Activated CD4-positive, alpha-beta T cell treated with anti-CD3 and anti-CD28 coated beads for 36 hours (primary cell): ENCODE measurements at regions not wholly inside any gene's neighbourhood (a gene's known extent, or its start where the extent isn't known, plus 50 kb on each side); places are given as distances from the start of the nearest gene placed in this dataset.

Source experiments
- ATAC-seq: fragments of 200-7000 bp; cut with Tn5 transposase; one replicate; pipeline ENCODE4 v1.10.0; 2021; ENCODE audit warnings: mild to moderate bottlenecking, moderate library complexity
- CTCF ChIA-PET: fragments of 350-600 bp; sonication (Branson Sonifier 250); formaldehyde crosslinking; loops from one replicate; lab custom pipeline; 2021; ENCODE audit warnings: antibody characterized with exemption; lab: Charles Lee
- POLR2A ChIA-PET: fragments of 350-600 bp; sonication (Branson Sonifier 250); formaldehyde crosslinking; loops from one replicate; lab custom pipeline; 2021; ENCODE audit warnings: antibody characterized with exemption, inconsistent platforms; lab: Charles Lee
- DNase-seq: peaks from one replicate; pipeline ENCODE4 v3.0.0-alpha.2; 2020
- H3K27ac Mint-ChIP-seq: one replicate; pipeline ENCODE4 v1.8.0; 2021; ENCODE audit warnings: mixed read lengths
- H3K27me3 Mint-ChIP-seq: one replicate; pipeline ENCODE4 v1.8.0; 2021; ENCODE audit warnings: mixed read lengths
- H3K36me3 Mint-ChIP-seq: one replicate; pipeline ENCODE4 v1.8.0; 2021; ENCODE audit warnings: low read depth, mixed read lengths
- H3K4me1 Mint-ChIP-seq: one replicate; pipeline ENCODE4 v1.8.0; 2021; ENCODE audit warnings: mixed read lengths
- H3K4me3 Mint-ChIP-seq: one replicate; pipeline ENCODE4 v1.8.0; 2021; ENCODE audit warnings: mild to moderate bottlenecking, moderate library complexity, mixed read lengths
- H3K9me3 Mint-ChIP-seq: one replicate; pipeline ENCODE4 v1.8.0; 2021; ENCODE audit warnings: low read depth, mixed read lengths
- intact Hi-C, 2 experiments: fragments of 100-400 bp; cut with DNase I in 1 of 2; cut with micrococcal nuclease in 1 of 2; formaldehyde crosslinking; loops; one replicate each; pipeline versions ENCODE4 v1.14.2 to v1.15.1; 2022 to 2024; cut with DNase I, micrococcal nuclease

GRCh38 chr7:35356495-35356894, 102.6 kb upstream of the TBX20 start:
- ATAC-seq (no peak), DNase-seq (no peak)
- Mint-ChIP-seq H3K9me3 (no peaks in the 10 kb centered on the region), H3K4me1 (no peaks in the 10 kb centered on the region), H3K27me3 (peaks cover 8% of the 10 kb centered on the region), H3K4me3 (no peak overlapping the region), H3K36me3 (no peaks in the 10 kb centered on the region), H3K27ac (no peak overlapping the region)
- POLR2A ChIA-PET, result no interaction called here
- CTCF ChIA-PET, result no interaction called here
- intact Hi-C loops, result no loop called here

- Mint-ChIP-seq H3K9me3 (no peaks in the 10 kb centered on the region), H3K36me3 (no peaks in the 10 kb centered on the region), H3K27me3 (peaks cover 8% of the 10 kb centered on the region), H3K4me3 (no peak overlapping the region), H3K4me1 (no peaks in the 10 kb centered on the region), H3K27ac (no peak overlapping the region)
- intact Hi-C loops, result no loop called here
- POLR2A ChIA-PET, result no interaction called here
- DNase-seq (no peak), ATAC-seq (no peak)
- CTCF ChIA-PET, result no interaction called here
Observed at GRCh38 chr7:35355911-35356310, 102.0 kb upstream of the TBX20 start.

- intact Hi-C loops, result no loop called here
- no peaks in the 10 kb centered on the region for H3K9me3 Mint-ChIP-seq
- H3K4me3 Mint-ChIP-seq, result no peak overlapping the region
- H3K4me1 Mint-ChIP-seq, result no peaks in the 10 kb centered on the region
- H3K36me3 Mint-ChIP-seq, result no peaks in the 10 kb centered on the region
- peaks cover 8% of the 10 kb centered on the region for H3K27me3 Mint-ChIP-seq
- ChIA-PET POLR2A (no interaction called here), CTCF (no interaction called here)
- ATAC-seq (no peak), DNase-seq (no peak)
- no peak overlapping the region for H3K27ac Mint-ChIP-seq
Observed at GRCh38 chr7:35355199-35355598, 101.3 kb upstream of the TBX20 start.

- Mint-ChIP-seq H3K27me3 (peaks cover 8% of the 10 kb centered on the region), H3K4me1 (no peaks in the 10 kb centered on the region), H3K27ac (no peak overlapping the region), H3K36me3 (no peaks in the 10 kb centered on the region), H3K9me3 (no peaks in the 10 kb centered on the region), H3K4me3 (no peak overlapping the region)
- DNase-seq (no peak), ATAC-seq (no peak)
- POLR2A ChIA-PET, result no interaction called here
- CTCF ChIA-PET, result no interaction called here
- intact Hi-C loops, result no loop called here
Observed at GRCh38 chr7:35353481-35353880, 99.6 kb upstream of the TBX20 start.

- Mint-ChIP-seq H3K4me3 (no peak overlapping the region), H3K4me1 (no peaks in the 10 kb centered on the region), H3K27ac (no peak overlapping the region), H3K36me3 (no peaks in the 10 kb centered on the region), H3K9me3 (no peaks in the 10 kb centered on the region), H3K27me3 (peaks cover 5% of the 10 kb centered on the region)
- ATAC-seq (no peak), DNase-seq (no peak)
- intact Hi-C loops, result no loop called here
- ChIA-PET CTCF (no interaction called here), POLR2A (no interaction called here)
Observed at GRCh38 chr7:35351466-35351865, 97.6 kb upstream of the TBX20 start.

GRCh38 chr7:35348611-35349400, 94.9 kb upstream of the TBX20 start:
- no peak overlapping the region for H3K27ac Mint-ChIP-seq
- peaks cover 3% of the 10 kb centered on the region for H3K27me3 Mint-ChIP-seq
- H3K9me3 Mint-ChIP-seq, result no peaks in the 10 kb centered on the region
- H3K36me3 Mint-ChIP-seq, result no peaks in the 10 kb centered on the region
- DNase-seq (no peak), ATAC-seq (no peak)
- CTCF ChIA-PET, result interaction anchor here (0.9 kb wide), 1 partner anchor 172 kb away, joined by 4 read pairs; no protein-coding TSS in a partner anchor
- intact Hi-C loops, result no loop called here
- H3K4me3 Mint-ChIP-seq, result no peak overlapping the region
- POLR2A ChIA-PET, result no interaction called here
- no peaks in the 10 kb centered on the region for H3K4me1 Mint-ChIP-seq

GRCh38 chr7:35342786-35343185, 88.9 kb upstream of the TBX20 start:
- no peak overlapping the region for H3K27ac Mint-ChIP-seq
- no peak for ATAC-seq
- H3K4me3 Mint-ChIP-seq, result no peak overlapping the region
- H3K4me1 Mint-ChIP-seq, result no peaks in the 10 kb centered on the region
- no peak for DNase-seq
- POLR2A ChIA-PET, result no interaction called here
- H3K36me3 Mint-ChIP-seq, result no peaks in the 10 kb centered on the region
- peaks cover 9% of the 10 kb centered on the region for H3K27me3 Mint-ChIP-seq
- CTCF ChIA-PET, result no interaction called here
- intact Hi-C loops, result no loop called here
- no peaks in the 10 kb centered on the region for H3K9me3 Mint-ChIP-seq

- Mint-ChIP-seq H3K27me3 (peaks cover 12% of the 10 kb centered on the region), H3K4me1 (no peaks in the 10 kb centered on the region), H3K9me3 (no peaks in the 10 kb centered on the region), H3K4me3 (no peak overlapping the region), H3K27ac (no peak overlapping the region), H3K36me3 (no peaks in the 10 kb centered on the region)
- ATAC-seq (no peak), DNase-seq (no peak)
- POLR2A ChIA-PET, result interaction anchor here (0.6 kb wide), 1 partner anchor 203 kb away, joined by 3 read pairs; no protein-coding TSS in a partner anchor
- CTCF ChIA-PET, result interaction anchor here (0.7 kb wide), 1 partner anchor 180 kb away, joined by 4 read pairs; no protein-coding TSS in a partner anchor
- intact Hi-C loops, result no loop called here
Observed at GRCh38 chr7:35339811-35340210, 85.9 kb upstream of the TBX20 start.

GRCh38 chr7:35336444-35336843, 82.5 kb upstream of the TBX20 start:
- DNase-seq (no peak), ATAC-seq (no peak)
- Mint-ChIP-seq H3K4me1 (no peaks in the 10 kb centered on the region), H3K27me3 (peaks cover 9% of the 10 kb centered on the region), H3K36me3 (no peaks in the 10 kb centered on the region), H3K27ac (no peak overlapping the region), H3K9me3 (no peaks in the 10 kb centered on the region), H3K4me3 (no peak overlapping the region)
- ChIA-PET POLR2A (no interaction called here), CTCF (no interaction called here)
- intact Hi-C loops, result no loop called here

GRCh38 chr7:35334506-35334905, 80.6 kb upstream of the TBX20 start:
- CTCF ChIA-PET, result no interaction called here
- H3K4me3 Mint-ChIP-seq, result no peak overlapping the region
- no peaks in the 10 kb centered on the region for H3K36me3 Mint-ChIP-seq
- H3K9me3 Mint-ChIP-seq, result no peaks in the 10 kb centered on the region
- intact Hi-C loops, result no loop called here
- H3K27ac Mint-ChIP-seq, result no peak overlapping the region
- H3K4me1 Mint-ChIP-seq, result no peaks in the 10 kb centered on the region
- DNase-seq, result no peak
- no peak for ATAC-seq
- POLR2A ChIA-PET, result no interaction called here
- H3K27me3 Mint-ChIP-seq, result peaks cover 9% of the 10 kb centered on the region

- ATAC-seq (no peak), DNase-seq (no peak)
- ChIA-PET POLR2A (no interaction called here), CTCF (no interaction called here)
- intact Hi-C loops, result no loop called here
- Mint-ChIP-seq H3K27ac (no peak overlapping the region), H3K4me3 (no peak overlapping the region), H3K9me3 (no peaks in the 10 kb centered on the region), H3K4me1 (no peaks in the 10 kb centered on the region), H3K27me3 (peaks cover 12% of the 10 kb centered on the region), H3K36me3 (no peaks in the 10 kb centered on the region)
Observed at GRCh38 chr7:35333265-35333664, 79.4 kb upstream of the TBX20 start.

- Mint-ChIP-seq H3K36me3 (no peaks in the 10 kb centered on the region), H3K27ac (no peak overlapping the region), H3K27me3 (peaks cover 14% of the 10 kb centered on the region), H3K4me1 (no peaks in the 10 kb centered on the region), H3K9me3 (no peaks in the 10 kb centered on the region), H3K4me3 (no peak overlapping the region)
- DNase-seq (no peak), ATAC-seq (no peak)
- intact Hi-C loops, result no loop called here
- ChIA-PET CTCF (no interaction called here), POLR2A (no interaction called here)
Observed at GRCh38 chr7:35331730-35332678, 78.1 kb upstream of the TBX20 start.
